Right renal cortex interstitium (tissue), 3 donors: ENCODE measurements at regions not wholly inside any gene's neighbourhood (a gene's known extent, or its start where the extent isn't known, plus 50 kb on each side); places are given as distances from the start of the nearest gene placed in this dataset.

Experiments
- DNase-seq, 3 donors: peaks; one replicate each; pipeline ENCODE4 v3.0.0-alpha.2; 2013; ENCODE audit warnings: low read depth in 3 of 3, low spot score in 2 of 3

GRCh38 chr16:76612497-76612896, 335.3 kb downstream of the CNTNAP4 start:
- no peak for DNase-seq

- DNase-seq = no peak
These were observed 337.1 kb downstream of the CNTNAP4 start for GRCh38 chr16:76614269-76614668.

GRCh38 chr16:76622876-76623275, 345.7 kb downstream of the CNTNAP4 start:
- no peak for DNase-seq

- DNase-seq = no peak
These were observed 357.9 kb downstream of the CNTNAP4 start for GRCh38 chr16:76634847-76635697.

GRCh38 chr16:76639685-76640289, 362.6 kb downstream of the CNTNAP4 start:
- no peak for DNase-seq

GRCh38 chr16:76650582-76650981, 373.4 kb downstream of the CNTNAP4 start:
- DNase-seq = no peak

GRCh38 chr16:76653390-76654026, 376.3 kb downstream of the CNTNAP4 start:
- DNase-seq = peak; percentile 14 to 19 (median 18)

GRCh38 chr16:76654088-76654820, 377.1 kb downstream of the CNTNAP4 start:
- no peak for DNase-seq

- DNase-seq = no peak
These were observed 379.8 kb downstream of the CNTNAP4 start for GRCh38 chr16:76656994-76657393.

- no peak for DNase-seq
These were observed 384.6 kb downstream of the CNTNAP4 start for GRCh38 chr16:76661691-76662235.

GRCh38 chr16:76665571-76666275, 388.5 kb downstream of the CNTNAP4 start:
- DNase-seq = no peak

GRCh38 chr16:76668207-76668725, 391.1 kb downstream of the CNTNAP4 start:
- DNase-seq = no peak

- DNase-seq = no peak
These were observed 392.1 kb downstream of the CNTNAP4 start for GRCh38 chr16:76669288-76669687.

GRCh38 chr16:76670125-76670857, 393.1 kb downstream of the CNTNAP4 start:
- DNase-seq = no peak

GRCh38 chr16:76676356-76676755, 399.2 kb downstream of the CNTNAP4 start:
- DNase-seq = no peak

- no peak for DNase-seq
These were observed 404.1 kb downstream of the CNTNAP4 start for GRCh38 chr16:76681296-76681695.

GRCh38 chr16:76683051-76683450, 405.9 kb downstream of the CNTNAP4 start:
- no peak for DNase-seq

GRCh38 chr16:76696876-76697275, 419.7 kb downstream of the CNTNAP4 start:
- DNase-seq = no peak

- no peak for DNase-seq
These were observed 428.7 kb downstream of the CNTNAP4 start for GRCh38 chr16:76705892-76706291.
